ENCODE measurements at regions not wholly inside any gene's neighbourhood (a gene's known extent, or its start where the extent isn't known, plus 50 kb on each side); places are given as distances from the start of the nearest gene placed in this dataset.
"Not testable (repeated sequence)": the region's sequence is repeated elsewhere in the genome, so short reads cannot be mapped to it uniquely, and the experiment has no call there.

- no peak for DNase-seq
Measured at GRCh38 chr20:19835533-19836222, 77.6 kb downstream of the RIN2 start.

- no peak for DNase-seq
Measured at GRCh38 chr20:19838468-19838867, 80.4 kb downstream of the RIN2 start.

- DNase-seq, result no peak
Measured at GRCh38 chr20:19839053-19839452, 81.0 kb downstream of the RIN2 start.

- DNase-seq, result no peak
Measured at GRCh38 chr20:19840111-19840710, 82.2 kb downstream of the RIN2 start.

- DNase-seq, result no peak
Measured at GRCh38 chr20:19841740-19842139, 83.7 kb downstream of the RIN2 start.

GRCh38 chr20:19844850-19845249, 86.8 kb downstream of the RIN2 start:
- DNase-seq, result not testable (repeated sequence)

- DNase-seq, result no peak
Measured at GRCh38 chr20:19847383-19847782, 89.3 kb downstream of the RIN2 start.

GRCh38 chr20:19849341-19850197, 91.5 kb downstream of the RIN2 start:
- no peak for DNase-seq

- DNase-seq, result no peak
Measured at GRCh38 chr20:19850198-19850533, 92.1 kb downstream of the RIN2 start.

GRCh38 chr20:19851861-19852260, 93.8 kb downstream of the RIN2 start:
- DNase-seq, result no peak

- DNase-seq, result no peak
Measured at GRCh38 chr20:19855416-19855815, 97.4 kb downstream of the RIN2 start.

GRCh38 chr20:19858466-19859371, 100.7 kb downstream of the RIN2 start:
- DNase-seq, result no peak

GRCh38 chr20:19859444-19859843, 101.4 kb downstream of the RIN2 start:
- DNase-seq, result no peak

- DNase-seq, result no peak
Measured at GRCh38 chr20:19860737-19861136, 102.7 kb downstream of the RIN2 start.

GRCh38 chr20:19861147-19861759, 103.2 kb downstream of the RIN2 start:
- DNase-seq, result no peak

- DNase-seq, result no peak
Measured at GRCh38 chr20:19864130-19864529, 106.1 kb downstream of the RIN2 start.

- DNase-seq, result no peak
Measured at GRCh38 chr20:19866070-19866469, 108.0 kb downstream of the RIN2 start.

GRCh38 chr20:19867074-19867473, 109.0 kb downstream of the RIN2 start:
- DNase-seq, result no peak

GRCh38 chr20:19867940-19868371, 109.9 kb downstream of the RIN2 start:
- no peak for DNase-seq

- DNase-seq, result no peak
Measured at GRCh38 chr20:19868441-19868840, 110.4 kb downstream of the RIN2 start.

- no peak for DNase-seq
Measured at GRCh38 chr20:19872001-19872400, 113.9 kb downstream of the RIN2 start.

GRCh38 chr20:19874040-19874727, 116.1 kb downstream of the RIN2 start:
- no peak for DNase-seq

All from DMS79 (cell line).